Left ventricle myocardium superior (tissue), 1 donor: ENCODE measurements at regions not wholly inside any gene's neighbourhood (a gene's known extent, or its start where the extent isn't known, plus 50 kb on each side); places are given as distances from the start of the nearest gene placed in this dataset.
A peak's percentile ranks its signal among the peaks of the same experiment; 100 is the strongest.

Source experiments
- ATAC-seq: fragments of 200-7000 bp; cut with Tn5 transposase; one replicate; pipeline ENCODE4 v1.9.1; 2020; ENCODE audit warnings: mild to moderate bottlenecking, moderate library complexity
- DNase-seq: peaks from one replicate; pipeline ENCODE4 v3.0.0-alpha.2; 2020
- intact Hi-C: fragments of 100-400 bp; cut with micrococcal nuclease; formaldehyde crosslinking; loops from one replicate; pipeline ENCODE4 v1.11.0; 2022
- donor health status: DM: no; HTN: yes; CAD: no; lungs with severe emphysema.

DNA sequence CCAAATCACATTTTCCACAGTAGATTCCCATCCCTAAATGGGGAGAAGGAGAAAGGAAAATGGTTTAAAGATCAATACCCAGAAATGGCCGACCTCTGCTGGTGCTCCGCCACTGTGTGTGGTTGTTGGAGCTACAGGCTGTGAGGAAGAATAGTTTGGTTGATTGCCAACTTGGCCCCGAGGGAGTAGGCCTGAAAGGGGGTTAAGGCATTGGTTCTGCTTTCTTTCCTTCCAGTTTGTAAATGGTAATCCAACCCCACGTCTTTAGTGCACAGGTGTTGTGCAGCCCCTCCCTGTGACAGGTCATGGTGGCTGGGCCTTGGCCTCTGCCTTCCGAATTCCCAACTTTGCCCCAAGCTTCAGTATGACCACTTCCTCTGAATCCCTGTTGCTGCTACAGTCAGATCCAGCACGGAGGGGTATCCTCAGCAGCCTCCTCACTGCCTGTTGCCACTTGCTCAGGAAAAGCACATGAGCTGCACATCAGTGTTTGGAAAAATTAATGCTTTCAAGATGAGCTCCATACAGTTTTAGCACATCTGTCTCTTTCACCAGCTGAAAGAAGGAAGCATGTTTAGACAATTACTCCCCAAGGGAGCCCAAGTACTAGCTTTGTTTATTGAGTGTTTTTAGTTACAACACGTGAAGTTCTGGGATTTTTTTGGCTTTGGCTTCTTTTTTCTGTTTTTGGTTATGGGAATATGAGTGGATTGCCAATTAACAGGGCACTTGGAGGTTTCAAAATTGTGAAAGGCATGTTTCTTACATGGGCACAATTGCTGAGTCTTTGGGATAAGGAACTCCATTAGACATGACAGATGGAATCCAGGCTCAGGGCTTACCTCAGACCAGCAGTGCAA lies 92.3 kb upstream of the ROPN1 start:
- DNase-seq (no peak), ATAC-seq (peak; percentile 65)
- intact Hi-C loops = loop anchor here (5.0 kb wide), 1 partner anchor 198 kb away; no protein-coding TSS in a partner anchor

DNA sequence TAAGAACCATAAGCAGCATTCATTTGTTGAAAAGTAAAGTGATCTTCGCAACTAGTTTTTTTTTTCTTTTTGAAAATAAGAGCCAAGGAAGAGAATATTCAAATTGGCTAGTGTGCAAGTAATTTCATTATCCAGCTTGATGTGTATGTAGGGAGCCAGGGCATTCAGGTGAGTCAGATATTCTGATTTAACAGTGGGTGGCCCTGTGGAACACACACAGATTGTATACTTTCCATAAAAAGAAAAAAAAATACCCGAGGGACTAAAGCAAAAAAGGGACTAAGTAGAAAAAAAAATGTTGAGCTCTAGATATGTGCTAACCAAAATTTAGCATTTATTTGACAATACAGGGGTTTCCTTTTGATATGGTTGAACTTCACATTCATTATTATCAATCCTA lies 96.9 kb upstream of the ROPN1 start:
- ATAC-seq (no peak), DNase-seq (no peak)
- intact Hi-C loops = no loop called here

DNA sequence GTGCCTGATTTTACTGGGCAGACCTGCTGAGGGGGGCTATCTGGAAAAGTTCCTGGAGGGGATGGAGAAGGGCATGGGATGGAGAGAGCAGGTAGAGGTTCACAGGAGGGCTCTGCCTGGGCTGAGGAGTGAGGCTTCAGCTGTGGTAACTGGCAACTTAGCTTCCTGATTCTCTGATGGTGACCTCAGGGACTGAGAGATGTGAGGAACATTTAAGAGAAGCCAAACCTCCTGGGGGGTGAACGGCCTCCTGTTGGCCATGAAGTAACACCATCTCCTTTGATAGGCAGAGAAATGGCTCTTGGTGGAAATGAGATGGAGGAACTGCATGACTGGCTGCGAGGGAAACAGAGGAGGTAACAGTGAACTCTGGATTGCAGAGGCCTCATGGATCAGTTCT lies 97.3 kb upstream of the ROPN1 start:
- ATAC-seq (no peak), DNase-seq (no peak)
- intact Hi-C loops = no loop called here

DNA sequence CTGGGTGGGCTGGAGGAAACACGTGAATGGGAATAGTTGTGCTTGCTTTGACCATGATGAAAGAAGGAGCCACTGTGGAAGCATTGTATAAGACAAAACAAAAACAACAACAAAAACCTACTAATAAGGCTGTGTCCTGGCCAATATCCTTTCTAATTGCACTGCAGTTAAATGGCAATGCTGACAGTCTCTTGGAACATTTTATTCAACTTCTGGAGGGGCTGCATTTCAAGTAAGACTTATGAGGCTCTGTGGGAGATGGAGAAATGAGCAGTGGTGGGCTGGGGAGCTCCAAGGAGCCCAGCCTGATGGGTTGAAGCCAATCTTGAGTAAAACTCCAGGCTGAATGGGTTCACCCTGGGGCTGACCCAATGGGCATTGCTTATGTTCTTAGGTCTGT lies 99.8 kb upstream of the ROPN1 start:
- intact Hi-C loops = no loop called here
- DNase-seq = no peak
- ATAC-seq = no peak

DNA sequence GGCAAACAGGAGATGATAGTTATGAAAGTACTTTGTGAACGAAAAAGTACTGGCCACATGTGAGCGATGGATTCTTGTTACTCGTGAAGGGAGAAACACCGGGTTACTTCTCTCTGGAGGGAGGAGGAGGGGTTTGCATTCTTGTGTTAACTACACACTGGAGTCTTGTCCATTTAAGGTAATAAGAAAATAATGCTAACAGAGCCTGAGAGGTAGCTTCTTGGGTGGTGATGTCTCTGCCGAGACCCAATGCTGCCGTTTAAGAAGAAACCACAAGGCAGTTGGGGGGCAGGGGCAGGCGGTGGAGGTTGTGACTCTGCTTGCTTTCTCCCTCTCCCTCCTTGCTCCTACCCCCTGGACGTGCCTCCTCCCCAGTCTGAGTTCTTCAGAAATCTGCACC lies 100.9 kb upstream of the ROPN1 start:
- intact Hi-C loops = no loop called here
- ATAC-seq (no peak), DNase-seq (no peak)

DNA sequence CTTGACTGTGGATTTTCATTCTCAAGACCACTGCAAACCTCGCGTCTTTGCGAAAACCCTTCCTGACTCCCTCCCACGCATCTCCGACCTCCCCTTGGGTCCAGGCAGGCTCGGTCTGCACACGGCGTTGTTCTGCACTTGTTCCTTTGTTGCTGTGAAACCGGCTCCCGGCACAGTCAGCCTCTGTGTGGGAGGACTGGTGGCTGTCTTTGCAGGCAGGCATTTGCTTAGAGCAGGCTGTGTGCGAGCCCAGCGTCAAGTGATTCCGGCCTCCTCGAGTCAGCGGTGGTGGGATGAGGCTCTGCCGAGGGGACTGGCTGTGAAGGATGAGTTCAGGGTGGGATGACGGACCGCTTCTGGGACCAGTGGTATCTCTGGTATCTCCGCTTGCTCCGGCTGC lies 102.6 kb upstream of the ROPN1 start:
- ATAC-seq = no peak
- intact Hi-C loops = no loop called here
- DNase-seq = peak; percentile 37

DNA sequence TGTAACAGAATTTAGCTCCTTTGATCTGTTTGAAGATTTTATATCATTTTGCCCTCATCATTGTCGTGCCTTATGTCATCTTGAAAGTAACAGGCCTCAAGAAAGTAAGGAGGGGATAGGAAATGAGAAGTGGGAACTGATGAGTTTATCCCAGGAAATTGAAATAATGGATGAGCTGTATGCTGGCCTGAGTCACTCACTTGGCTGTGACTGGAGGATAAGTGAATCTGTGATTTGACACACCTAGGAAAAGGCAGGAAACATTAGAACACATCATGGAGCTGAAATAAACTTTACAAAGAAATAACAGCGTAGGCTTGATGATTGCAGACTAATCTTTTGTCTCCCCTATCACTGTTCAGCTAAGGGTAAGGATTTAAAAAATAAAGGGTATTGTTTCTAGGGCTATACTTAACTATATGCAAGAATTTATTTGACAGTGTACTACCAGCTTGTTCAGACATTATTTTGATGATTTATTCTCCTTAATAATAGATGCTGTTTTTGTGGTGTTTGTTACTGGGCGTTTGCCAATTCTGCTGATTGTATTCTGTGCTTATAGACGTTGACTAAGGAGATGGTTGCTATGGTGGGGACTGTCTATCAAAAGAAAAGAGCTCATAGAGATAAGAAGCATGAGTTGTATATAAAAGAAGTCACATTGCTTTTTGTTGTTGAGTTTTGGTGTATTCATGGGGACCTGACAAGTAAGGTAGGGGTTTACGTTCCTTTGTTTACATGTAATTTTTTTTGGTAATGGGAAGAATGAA lies 105.6 kb upstream of the ROPN1 start:
- ATAC-seq (no peak), DNase-seq (no peak)
- intact Hi-C loops = no loop called here

DNA sequence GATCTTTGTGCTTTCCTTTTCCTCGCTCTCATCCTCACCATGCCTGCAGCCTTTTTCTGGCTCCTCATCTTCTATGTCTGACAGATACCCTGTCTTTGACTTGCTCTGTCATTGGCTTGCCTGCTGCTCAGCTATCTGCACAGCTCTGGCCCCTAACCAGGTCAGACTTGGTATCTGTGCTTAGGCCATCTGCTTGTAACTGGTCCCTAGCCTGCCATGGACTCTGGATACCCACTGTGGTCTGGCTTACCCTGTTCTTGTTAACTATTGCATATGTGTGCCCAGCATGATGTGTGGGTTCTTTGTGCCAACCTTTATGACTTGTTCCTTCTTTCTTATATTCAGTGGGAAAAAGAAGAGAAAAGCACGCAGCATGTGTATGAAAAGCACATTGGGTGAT lies 109.7 kb upstream of the ROPN1 start:
- ATAC-seq (no peak), DNase-seq (no peak)
- intact Hi-C loops = no loop called here

DNA sequence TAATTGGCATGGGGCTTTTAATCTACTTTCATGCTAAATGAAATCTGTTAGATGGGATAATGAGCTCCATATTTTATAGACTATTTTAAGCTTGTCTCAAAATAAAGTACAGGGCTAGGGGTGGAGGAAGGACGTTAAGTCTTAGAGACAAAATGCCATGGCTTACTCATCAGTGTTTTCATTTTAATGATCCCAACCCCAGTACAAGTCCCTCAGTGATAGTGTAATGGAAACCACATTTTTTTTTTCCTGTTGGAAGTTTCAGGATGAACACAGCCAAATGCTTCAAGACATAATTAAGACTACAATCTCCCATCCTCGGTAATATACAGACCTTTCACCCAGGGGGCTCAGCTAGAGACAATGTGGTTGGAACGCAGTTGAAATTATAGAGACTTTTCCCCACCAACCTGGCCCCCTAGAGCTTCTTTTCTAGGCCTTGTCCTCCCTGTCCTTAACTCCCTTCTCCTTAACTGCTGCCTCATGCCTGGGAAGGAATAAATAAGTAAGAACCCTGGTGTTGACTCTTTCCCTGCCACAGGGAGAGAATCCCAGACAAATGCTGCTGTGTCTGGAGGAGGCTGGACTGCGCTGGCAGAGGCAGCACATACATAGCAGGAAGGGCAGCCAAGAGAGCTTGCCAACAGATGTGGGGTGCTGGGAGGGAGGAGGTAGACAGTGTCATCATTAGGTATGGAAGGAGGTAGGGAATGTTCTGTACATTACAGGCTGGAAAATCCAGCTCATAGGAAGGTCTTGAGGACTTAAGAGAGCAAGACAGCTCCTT lies 115.4 kb upstream of the ROPN1 start:
- ATAC-seq (peak; percentile 84), DNase-seq (no peak)
- intact Hi-C loops = no loop called here

DNA sequence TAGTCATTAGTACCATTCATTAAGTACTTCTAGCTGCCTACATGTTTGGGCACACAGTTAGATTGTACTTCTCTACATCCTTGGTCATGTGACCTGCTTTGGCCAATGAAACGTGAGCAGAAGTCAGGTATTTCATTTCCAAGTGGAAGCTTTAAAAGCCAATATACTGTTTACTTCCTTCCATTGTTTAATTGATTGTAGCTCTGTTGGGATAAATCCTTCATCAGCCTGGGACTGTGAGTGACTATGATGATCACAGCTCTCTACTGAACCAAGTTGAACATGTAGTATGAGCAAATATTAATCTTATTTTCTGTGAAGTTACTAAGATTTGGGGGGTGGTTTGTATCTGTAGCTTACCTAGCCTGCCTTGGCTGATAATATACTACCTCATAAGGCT lies 116.5 kb upstream of the ROPN1 start:
- intact Hi-C loops = no loop called here
- ATAC-seq (no peak), DNase-seq (no peak)

DNA sequence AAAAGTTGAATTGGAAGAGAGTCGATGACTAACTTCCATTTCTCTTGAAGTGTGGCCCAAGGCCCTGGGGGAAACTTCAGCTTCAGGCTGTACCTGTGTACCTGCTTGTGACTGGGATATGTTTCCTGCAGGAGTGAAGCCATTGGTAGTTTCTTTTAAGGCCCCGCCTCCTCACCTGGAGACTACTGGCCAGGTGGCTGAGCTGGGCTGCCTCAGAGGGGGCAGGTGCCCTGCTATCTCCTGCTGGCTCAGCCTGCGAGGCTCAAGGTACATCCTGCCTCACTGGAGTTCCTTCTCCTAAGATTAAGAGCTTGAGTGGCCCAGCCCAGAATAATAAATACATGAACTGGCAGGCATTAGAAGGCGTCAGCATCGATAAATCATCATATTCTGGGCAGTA lies 121.6 kb upstream of the ROPN1 start:
- DNase-seq (no peak), ATAC-seq (no peak)
- intact Hi-C loops = no loop called here

DNA sequence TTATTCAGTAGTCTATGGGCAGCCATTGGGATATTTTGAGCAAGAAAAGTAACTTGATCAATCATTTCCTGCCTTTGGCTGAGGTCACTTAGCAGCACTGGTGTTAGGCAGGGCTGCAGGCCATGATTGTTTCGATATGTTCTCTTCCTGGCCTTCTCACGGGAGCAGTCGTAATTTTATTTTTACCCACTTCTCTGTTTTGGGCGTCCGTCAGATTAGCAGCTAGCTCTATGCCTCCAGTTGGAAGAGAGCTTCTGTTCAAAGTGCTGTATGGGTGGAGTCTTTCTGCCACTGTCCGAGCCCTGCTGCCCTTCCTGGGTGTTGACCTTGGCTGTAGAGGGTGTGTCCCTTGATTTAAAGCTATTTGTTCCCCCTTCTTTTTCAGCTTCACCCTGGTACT lies 123.4 kb upstream of the ROPN1 start:
- DNase-seq (no peak), ATAC-seq (peak; percentile 68)
- intact Hi-C loops = no loop called here

DNA sequence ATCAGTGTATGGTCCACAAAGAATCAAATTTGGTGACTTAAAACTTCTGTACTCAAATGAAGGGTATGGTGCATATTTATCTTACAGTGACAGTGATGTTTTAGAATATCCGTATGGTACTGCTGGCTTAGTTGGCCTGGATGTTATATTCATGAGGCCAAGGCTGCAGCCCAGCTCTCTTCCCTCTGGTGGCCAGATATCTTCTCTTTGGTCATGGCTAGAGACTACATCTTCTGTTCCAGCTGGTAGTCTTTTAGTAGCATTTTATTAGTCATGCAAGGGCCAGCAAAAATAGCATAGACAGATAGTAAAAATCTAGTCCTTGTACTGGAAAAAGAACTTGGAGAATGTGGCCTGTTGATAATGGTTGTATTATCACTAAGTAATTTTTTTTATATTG lies 124.0 kb upstream of the ROPN1 start:
- intact Hi-C loops = no loop called here
- peak; percentile 58 for ATAC-seq
- no peak for DNase-seq

DNA sequence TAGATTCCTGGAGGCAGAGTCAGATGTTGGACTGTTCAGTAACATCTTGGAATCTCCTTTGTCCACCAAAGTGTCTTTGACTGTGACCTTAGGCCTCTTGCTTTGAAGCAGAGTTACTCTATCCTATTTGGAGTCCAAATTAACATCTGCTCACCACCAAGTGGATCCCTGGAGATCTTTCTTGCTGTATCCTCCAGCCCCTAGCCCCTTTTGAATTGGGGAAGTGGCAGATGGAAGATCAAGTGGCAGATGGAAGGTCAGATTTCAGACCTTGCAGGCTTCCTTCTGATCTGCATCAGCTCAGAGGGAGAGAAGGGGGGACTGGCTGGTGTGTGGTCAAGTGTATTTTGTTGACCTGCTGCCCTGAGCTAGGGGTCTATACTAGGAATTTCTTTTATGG lies 125.0 kb upstream of the ROPN1 start:
- no peak for DNase-seq
- intact Hi-C loops = no loop called here
- ATAC-seq = no peak

DNA sequence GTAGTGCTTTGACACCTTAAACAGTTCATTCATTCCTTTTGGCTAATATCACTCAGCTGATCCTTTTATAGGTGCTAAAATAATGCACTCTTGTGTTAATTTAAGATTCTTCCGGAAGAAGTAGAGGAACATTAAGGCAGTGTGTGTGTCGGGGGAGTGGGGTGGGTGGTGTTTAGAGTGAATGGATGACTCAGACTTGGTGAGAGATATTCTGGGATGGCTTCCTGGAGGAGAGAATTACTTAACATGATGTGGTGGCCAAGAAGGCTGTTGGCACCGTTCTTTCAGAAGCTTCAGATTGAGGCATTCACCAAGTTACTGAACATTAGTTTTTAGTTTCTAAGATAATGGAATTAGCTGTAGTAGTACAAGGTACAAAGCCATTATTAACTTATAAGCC lies 125.6 kb upstream of the ROPN1 start:
- no peak for DNase-seq

DNA sequence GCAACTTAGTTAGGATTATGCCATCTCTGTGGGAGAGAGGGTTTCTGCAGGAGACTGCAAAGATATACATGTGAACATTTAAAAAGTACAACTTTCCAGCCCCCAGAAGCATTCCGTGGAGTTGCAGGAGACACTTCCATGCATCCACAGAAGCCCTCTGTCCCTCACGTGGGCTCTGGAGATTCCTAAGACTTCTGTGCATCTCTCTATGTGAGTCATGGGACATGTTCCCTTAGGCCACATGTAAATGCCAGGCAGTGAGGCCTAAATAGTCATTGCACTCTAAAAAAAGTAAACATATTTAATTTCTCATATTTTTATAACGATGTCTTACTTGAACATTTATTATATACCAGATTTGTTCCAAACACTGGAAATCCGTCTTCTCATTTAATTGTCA lies 126.5 kb upstream of the ROPN1 start:
- intact Hi-C loops = no loop called here
- DNase-seq (no peak), ATAC-seq (no peak)

More for the DNA sequence above, 125.6 kb upstream of the ROPN1 start:
- intact Hi-C loops = no loop called here
- ATAC-seq = peak; percentile 60

DNA sequence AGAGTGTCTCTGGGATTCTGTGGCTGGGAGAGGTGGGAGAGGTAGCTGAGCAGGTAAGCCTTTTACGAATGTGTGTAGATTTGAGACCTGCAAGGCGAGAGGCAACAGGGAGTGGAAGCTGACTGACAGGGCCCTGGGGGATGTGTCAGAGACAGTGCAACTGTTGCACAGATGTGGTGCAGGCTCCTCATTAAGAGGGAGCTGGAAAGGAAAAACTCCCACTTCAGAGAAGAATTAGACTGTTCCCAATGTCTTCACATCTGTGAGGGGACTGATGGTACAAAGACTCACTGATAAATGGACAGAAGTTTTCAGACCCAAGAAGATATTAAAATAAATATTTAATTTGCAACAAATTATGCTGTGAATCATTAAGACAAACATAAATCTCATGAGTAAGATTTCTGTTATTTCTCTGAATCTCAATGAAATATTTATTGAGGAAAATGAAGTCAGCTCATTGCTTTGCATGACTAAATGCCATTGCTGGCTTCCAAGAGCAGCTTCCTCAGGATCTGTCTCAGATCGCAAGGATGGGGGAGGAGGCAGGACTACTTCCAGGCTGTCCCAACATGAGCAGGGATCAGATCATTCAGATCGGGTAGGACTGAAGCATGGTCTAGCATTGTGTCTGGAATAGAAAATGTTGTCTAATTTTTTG lies 127.3 kb upstream of the ROPN1 start:
- DNase-seq (no peak), ATAC-seq (no peak)
- intact Hi-C loops = no loop called here

DNA sequence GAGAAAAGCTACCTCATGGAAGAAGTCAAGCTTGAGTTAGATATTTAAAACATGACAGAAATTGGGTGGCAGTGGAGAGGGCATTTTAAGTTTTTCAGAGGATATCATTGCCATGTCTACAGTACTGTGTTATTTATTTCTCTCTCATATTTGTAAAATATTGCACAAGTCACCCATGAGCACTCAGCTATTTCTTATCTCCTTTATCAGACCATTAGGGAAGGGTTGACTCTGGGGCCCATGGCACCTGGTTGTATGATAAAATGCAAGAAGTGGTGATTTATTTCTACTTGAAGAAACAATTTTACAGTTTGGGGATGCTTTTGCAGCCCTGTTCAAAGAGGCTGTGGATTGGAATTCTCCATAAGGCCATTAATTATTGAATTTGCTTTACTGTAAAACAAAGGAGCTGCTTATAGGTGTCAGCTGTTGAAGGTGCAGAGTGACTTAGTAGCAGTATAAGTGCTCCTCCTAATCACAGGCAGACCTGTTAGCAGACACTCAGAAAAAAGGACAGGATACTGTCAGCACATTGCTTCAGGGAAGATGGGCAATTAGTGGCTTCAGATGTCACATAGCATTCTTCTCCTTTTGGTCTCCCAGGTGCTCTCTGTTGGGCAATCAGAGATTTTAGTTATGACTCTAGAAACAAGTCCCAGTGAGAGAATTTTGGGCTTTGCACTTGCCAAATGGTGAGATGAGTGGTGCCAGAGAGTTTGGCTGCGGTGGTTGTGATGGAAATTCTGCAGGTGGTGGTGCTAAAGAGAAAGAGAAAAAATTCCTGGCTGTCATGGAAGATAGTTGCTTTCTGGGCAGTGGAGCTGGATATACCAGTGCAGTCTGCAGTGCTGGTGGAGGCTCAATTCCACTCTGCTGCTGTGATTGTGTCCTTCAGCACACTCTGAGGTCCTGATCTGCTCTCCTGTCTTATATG lies 129.7 kb upstream of the ROPN1 start:
- no peak for DNase-seq
- ATAC-seq = peak; percentile 60
- intact Hi-C loops = no loop called here
